Transverse colon (tissue), 4 donors: ENCODE measurements at regions not wholly inside any gene's neighbourhood (a gene's known extent, or its start where the extent isn't known, plus 50 kb on each side); places are given as distances from the start of the nearest gene placed in this dataset.

ENCODE experiments used
- DNase-seq: peaks from one replicate; pipeline ENCODE4 v3.0.0-alpha.2; 2019
- H3K27ac ChIP-seq, 4 donors: fragments of 200-600 bp; sonication (generic); 2 replicates each; pipeline ENCODE4 v1.5.1; 2016 to 2018; ENCODE audit warnings: inconsistent platforms in 4 of 4
- H3K27me3 ChIP-seq: fragments of 200-600 bp; sonication (generic); 2 replicates; pipeline ENCODE4 v1.5.1; 2017; ENCODE audit warnings: inconsistent platforms
- H3K36me3 ChIP-seq, 4 donors: fragments of 200-600 bp; sonication (generic); 2 replicates each; pipeline ENCODE4 v1.5.1; 2017 to 2019; ENCODE audit warnings: inconsistent platforms in 4 of 4
- H3K4me1 ChIP-seq, 4 donors: fragments of 200-600 bp; sonication (generic); 2 replicates each; pipeline ENCODE4 v1.5.1; 2017 to 2020; ENCODE audit warnings: inconsistent platforms in 4 of 4
- H3K4me3 ChIP-seq, 4 donors: fragments of 200-600 bp; sonication (generic); 1 replicate in 1 of 4; 2 replicates in 3 of 4; pipeline versions ENCODE4 v1.5.1 to v1.6.1; 2017 to 2019; ENCODE audit warnings: inconsistent platforms in 4 of 4
- H3K9me3 ChIP-seq, 2 donors: fragments of 200-600 bp; sonication (generic); 2 replicates each; pipeline ENCODE4 v1.5.1; 2017 to 2019; ENCODE audit warnings: inconsistent platforms in 2 of 2
- EP300 ChIP-seq: sonication (generic); formaldehyde crosslinking; IDR thresholded peaks from one replicate; pipeline ENCODE4 v1.6.1; 2017; ENCODE audit warnings: antibody characterized with exemption, low read depth
- POLR2A ChIP-seq: fragments of 450-650 bp; IDR thresholded peaks from one replicate; pipeline ENCODE4 v1.6.1; 2016; ENCODE audit warnings: antibody characterized with exemption, mild to moderate bottlenecking, moderate library complexity
- POLR2AphosphoS5 ChIP-seq, 3 donors: sonication (generic); formaldehyde crosslinking; IDR thresholded peaks; one replicate each; pipeline ENCODE4 v1.6.1; 2016; ENCODE audit warnings: antibody characterized with exemption in 3 of 3
- WGBS, 2 donors: methylation state at CpG; one replicate each; pipeline ENCODE4 v1.1.5; 2018; ENCODE audit warnings: low coverage in 1 of 2; 5-methylcytosine and 5-hydroxymethylcytosine counted together
- in situ Hi-C, 4 donors: fragments of 200-750 bp; cut with MboI; loops; one replicate each; pipeline versions ENCODE4 v1.15.0 to v1.15.1; 2017; ENCODE audit warnings: low sequenced_read_pairs in 3 of 4, low pct_ligation_motif_present in 1 of 4, low pct_unique_long_range_greater_than_20kb in 1 of 4
- intact Hi-C: fragments of 100-400 bp; cut with DNase I; formaldehyde crosslinking; loops from one replicate; pipeline ENCODE4 v1.15.1; 2023; ENCODE audit warnings: low total_unique reads
- TF ChIP-seq, protein P1 (sequence below), 5 experiments: fragments of 200-600 bp in 3 of 5; fragments of 450-650 bp in 2 of 5; sonication (generic) in 3 of 5; IDR thresholded peaks; 1 replicate in 2 of 5; 2 replicates in 3 of 5; pipeline ENCODE4 v1.5.1; 2016 to 2017; ENCODE audit warnings: antibody characterized with exemption in 5 of 5, inconsistent platforms in 3 of 5, mild to moderate bottlenecking in 2 of 5, moderate library complexity in 1 of 5

DNA sequence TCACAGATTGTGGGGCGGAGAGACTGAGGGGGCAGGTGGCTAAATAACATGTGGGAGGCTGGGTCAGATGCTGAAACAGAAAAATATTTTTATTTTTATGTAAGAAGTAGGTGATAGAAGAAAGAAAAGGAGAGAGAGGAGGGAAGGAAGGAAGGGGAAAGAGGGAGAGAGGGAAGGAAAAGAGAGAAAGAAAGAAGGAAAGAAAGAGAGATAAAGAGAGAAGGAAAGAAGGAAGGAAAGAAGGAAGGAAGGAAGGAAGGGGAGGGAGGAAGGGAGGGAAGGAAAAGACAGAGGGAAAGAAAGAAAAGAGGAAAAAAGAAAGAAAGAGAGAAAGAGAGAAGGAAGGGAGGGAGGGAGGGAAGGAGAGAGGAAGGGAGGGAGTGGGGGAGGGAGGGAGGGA is 224.9 kb downstream of the UQCRFS1 start:
- no peaks in the 10 kb centered on the region for H3K36me3 ChIP-seq
- H3K27ac ChIP-seq, result no peak overlapping the region
- TF ChIP-seq POLR2AphosphoS5 (IDR thresholded peaks at IDR 0.05) (no peak), EP300 (no peak), POLR2A (no peak)
- TF ChIP-seq, protein P1, sequence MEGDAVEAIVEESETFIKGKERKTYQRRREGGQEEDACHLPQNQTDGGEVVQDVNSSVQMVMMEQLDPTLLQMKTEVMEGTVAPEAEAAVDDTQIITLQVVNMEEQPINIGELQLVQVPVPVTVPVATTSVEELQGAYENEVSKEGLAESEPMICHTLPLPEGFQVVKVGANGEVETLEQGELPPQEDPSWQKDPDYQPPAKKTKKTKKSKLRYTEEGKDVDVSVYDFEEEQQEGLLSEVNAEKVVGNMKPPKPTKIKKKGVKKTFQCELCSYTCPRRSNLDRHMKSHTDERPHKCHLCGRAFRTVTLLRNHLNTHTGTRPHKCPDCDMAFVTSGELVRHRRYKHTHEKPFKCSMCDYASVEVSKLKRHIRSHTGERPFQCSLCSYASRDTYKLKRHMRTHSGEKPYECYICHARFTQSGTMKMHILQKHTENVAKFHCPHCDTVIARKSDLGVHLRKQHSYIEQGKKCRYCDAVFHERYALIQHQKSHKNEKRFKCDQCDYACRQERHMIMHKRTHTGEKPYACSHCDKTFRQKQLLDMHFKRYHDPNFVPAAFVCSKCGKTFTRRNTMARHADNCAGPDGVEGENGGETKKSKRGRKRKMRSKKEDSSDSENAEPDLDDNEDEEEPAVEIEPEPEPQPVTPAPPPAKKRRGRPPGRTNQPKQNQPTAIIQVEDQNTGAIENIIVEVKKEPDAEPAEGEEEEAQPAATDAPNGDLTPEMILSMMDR (IDR thresholded peaks at IDR 0.05), result no peak
- DNase-seq, result no peak
- no peaks in the 10 kb centered on the region for H3K27me3 ChIP-seq
- intact Hi-C loops (no loop called here), in situ Hi-C loops (no loop called here)
- H3K9me3 ChIP-seq, result no peaks in the 10 kb centered on the region
- H3K4me3 ChIP-seq, result no peak overlapping the region
- WGBS, 2 donors, result 67 to 95% methylated on average over 1 of the region's 1 CpG
- no peaks in the 10 kb centered on the region for H3K4me1 ChIP-seq

DNA sequence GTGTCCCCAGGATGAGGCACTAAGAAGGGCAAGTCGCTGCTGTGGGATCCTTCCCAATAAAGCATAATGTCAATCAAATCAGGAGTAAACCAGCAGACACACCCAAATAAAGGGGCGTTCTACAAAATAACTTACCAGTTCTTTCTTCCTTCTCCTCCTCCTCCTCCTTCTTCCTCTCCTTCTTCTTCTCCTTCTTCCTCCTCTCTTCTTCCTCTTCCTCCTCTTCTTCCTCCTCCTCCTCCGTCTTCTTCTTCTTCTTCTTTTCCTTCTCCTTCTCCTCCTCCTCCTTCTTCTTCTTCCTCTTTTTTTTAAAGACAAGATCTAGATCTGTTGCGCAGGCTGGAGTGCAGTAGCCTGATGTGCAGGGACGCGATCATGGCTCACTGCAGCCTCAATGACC is 225.8 kb downstream of the UQCRFS1 start:
- no peaks in the 10 kb centered on the region for H3K9me3 ChIP-seq
- no peaks in the 10 kb centered on the region for H3K4me1 ChIP-seq
- no peak overlapping the region for H3K4me3 ChIP-seq
- H3K36me3 ChIP-seq, result no peaks in the 10 kb centered on the region
- intact Hi-C loops, result no loop called here
- H3K27me3 ChIP-seq, result no peaks in the 10 kb centered on the region
- H3K27ac ChIP-seq, result no peak overlapping the region
- in situ Hi-C loops, result no loop called here
- no peak for TF ChIP-seq POLR2A
- TF ChIP-seq POLR2AphosphoS5 (IDR thresholded peaks at IDR 0.05), result no peak
- no peak for TF ChIP-seq EP300
- TF ChIP-seq, protein P1 (IDR thresholded peaks at IDR 0.05), result no peak
- WGBS, 2 donors, result 50 to 79% methylated on average over 3 to 6 of the region's 6 CpGs
- DNase-seq, result no peak

GRCh38 chr19:28985201-28985600 is 227.8 kb downstream of the UQCRFS1 start:
- WGBS, 2 donors, result 59% methylated on average over 5 of the region's 8 CpGs; no CpG with 5 or more reads in 1 of the 2 donors
- H3K4me1 ChIP-seq, result no peaks in the 10 kb centered on the region
- H3K27ac ChIP-seq, result no peak overlapping the region
- no peaks in the 10 kb centered on the region for H3K36me3 ChIP-seq
- DNase-seq, result no peak
- H3K9me3 ChIP-seq, result no peaks in the 10 kb centered on the region
- TF ChIP-seq, protein P1 (IDR thresholded peaks at IDR 0.05), result no peak
- TF ChIP-seq EP300, result no peak
- H3K27me3 ChIP-seq, result no peaks in the 10 kb centered on the region
- H3K4me3 ChIP-seq, result no peak overlapping the region
- in situ Hi-C loops, result no loop called here
- intact Hi-C loops, result no loop called here

GRCh38 chr19:28984315-28984714 is 228.6 kb downstream of the UQCRFS1 start:
- no peak for TF ChIP-seq EP300
- TF ChIP-seq, protein P1 (IDR thresholded peaks at IDR 0.05), result no peak
- TF ChIP-seq POLR2AphosphoS5 (IDR thresholded peaks at IDR 0.05), result no peak
- TF ChIP-seq POLR2A, result no peak
- intact Hi-C loops, result no loop called here
- Histone ChIP-seq H3K4me1 (no peaks in the 10 kb centered on the region), H3K27me3 (no peaks in the 10 kb centered on the region), H3K9me3 (no peaks in the 10 kb centered on the region), H3K36me3 (no peaks in the 10 kb centered on the region), H3K4me3 (no peak overlapping the region), H3K27ac (no peak overlapping the region)
- WGBS, 2 donors, result 89 to 92% methylated on average over 4 of the region's 4 CpGs
- no peak for DNase-seq
- in situ Hi-C loops, result no loop called here
